OCI-LY1 (cell line): ENCODE measurements at regions not wholly inside any gene's neighbourhood (a gene's known extent, or its start where the extent isn't known, plus 50 kb on each side); places are given as distances from the start of the nearest gene placed in this dataset.

Source experiments
- EZH2 ChIP-seq: fragments of 200-600 bp; sonication (generic), shearing (Covaris generic); IDR thresholded peaks from 2 replicates; pipeline ENCODE4 v1.8.0; 2017; ENCODE audit warnings: borderline replicate concordance, mixed run types, mild to moderate bottlenecking, antibody characterized with exemption, low read length, moderate library complexity, mixed read lengths
- TF ChIP-seq, protein P1 (sequence below): fragments of 200-600 bp; sonication (generic), shearing (Covaris generic); IDR thresholded peaks from 2 replicates; pipeline ENCODE4 v1.5.1; 2017; ENCODE audit warnings: mild to moderate bottlenecking, antibody characterized with exemption, low read length, moderate library complexity, mixed read lengths

DNA sequence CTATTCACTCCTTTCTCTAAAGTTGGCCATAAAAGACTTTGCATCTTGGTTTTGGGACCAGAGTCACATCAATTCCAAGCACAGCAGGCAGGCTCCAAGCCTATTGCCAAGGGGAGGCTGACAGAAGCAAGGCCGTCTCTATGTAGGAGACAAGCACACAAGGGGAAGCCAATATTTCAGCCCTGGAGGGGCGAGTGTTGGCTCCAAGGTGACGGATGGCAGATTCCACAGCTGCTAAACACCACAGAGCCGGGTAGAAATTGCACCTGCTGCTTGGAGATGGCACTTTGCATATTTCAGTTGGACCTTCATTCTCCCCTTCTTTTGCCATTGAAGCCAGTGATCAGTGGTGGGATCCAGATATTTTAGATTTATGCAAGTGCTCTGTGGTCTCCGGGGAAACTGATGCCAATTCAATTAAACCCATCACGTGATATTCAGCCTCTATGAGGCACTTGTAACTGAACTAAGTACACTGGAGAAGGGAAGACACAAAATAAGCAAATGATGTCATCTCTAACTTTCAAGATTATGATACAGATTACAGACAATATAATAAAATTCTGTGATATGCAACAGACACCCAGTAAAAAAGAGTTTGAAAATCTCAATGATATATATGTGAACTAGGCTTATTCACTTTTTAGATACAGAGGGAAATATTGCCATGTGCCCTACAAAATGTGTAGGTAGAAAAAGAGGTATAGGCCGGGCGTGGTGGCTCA is 102.8 kb upstream of the GREM2 start:
- TF ChIP-seq, protein P1, sequence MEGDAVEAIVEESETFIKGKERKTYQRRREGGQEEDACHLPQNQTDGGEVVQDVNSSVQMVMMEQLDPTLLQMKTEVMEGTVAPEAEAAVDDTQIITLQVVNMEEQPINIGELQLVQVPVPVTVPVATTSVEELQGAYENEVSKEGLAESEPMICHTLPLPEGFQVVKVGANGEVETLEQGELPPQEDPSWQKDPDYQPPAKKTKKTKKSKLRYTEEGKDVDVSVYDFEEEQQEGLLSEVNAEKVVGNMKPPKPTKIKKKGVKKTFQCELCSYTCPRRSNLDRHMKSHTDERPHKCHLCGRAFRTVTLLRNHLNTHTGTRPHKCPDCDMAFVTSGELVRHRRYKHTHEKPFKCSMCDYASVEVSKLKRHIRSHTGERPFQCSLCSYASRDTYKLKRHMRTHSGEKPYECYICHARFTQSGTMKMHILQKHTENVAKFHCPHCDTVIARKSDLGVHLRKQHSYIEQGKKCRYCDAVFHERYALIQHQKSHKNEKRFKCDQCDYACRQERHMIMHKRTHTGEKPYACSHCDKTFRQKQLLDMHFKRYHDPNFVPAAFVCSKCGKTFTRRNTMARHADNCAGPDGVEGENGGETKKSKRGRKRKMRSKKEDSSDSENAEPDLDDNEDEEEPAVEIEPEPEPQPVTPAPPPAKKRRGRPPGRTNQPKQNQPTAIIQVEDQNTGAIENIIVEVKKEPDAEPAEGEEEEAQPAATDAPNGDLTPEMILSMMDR, result no peak
- no peak for TF ChIP-seq EZH2
